Stimulated activated CD8-positive, alpha-beta memory T cell treated with anti-CD3 and anti-CD28 coated beads, Interleukin-4, amount 100 ng/mL, for 24 hours (primary cell): ENCODE measurements at regions not wholly inside any gene's neighbourhood (a gene's known extent, or its start where the extent isn't known, plus 50 kb on each side); places are given as distances from the start of the nearest gene placed in this dataset.

ENCODE experiments used
- DNase-seq: peaks from one replicate; pipeline ENCODE4 v3.0.0-alpha.2; 2020; ENCODE audit warnings: low read depth

DNA sequence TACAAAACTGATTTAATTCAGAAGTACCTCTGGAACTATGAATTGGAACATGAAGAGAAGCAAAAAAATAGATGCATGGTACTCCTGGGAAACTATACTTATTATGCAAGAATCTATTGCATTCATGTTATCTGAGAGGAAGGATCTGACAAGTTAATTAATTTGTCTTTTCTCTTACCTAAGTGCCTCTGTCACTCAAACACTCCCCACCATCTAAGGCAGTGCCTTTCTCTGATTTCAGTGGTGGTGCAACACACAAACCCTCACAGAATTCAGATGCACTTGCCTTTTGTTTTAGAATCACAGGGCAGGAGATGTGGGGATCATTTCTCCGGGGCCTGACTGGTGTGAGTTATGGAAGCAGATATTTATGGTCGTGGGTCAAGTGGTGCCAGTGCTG is 52.5 kb upstream of the C9orf72 start:
- DNase-seq, result no peak

DNA sequence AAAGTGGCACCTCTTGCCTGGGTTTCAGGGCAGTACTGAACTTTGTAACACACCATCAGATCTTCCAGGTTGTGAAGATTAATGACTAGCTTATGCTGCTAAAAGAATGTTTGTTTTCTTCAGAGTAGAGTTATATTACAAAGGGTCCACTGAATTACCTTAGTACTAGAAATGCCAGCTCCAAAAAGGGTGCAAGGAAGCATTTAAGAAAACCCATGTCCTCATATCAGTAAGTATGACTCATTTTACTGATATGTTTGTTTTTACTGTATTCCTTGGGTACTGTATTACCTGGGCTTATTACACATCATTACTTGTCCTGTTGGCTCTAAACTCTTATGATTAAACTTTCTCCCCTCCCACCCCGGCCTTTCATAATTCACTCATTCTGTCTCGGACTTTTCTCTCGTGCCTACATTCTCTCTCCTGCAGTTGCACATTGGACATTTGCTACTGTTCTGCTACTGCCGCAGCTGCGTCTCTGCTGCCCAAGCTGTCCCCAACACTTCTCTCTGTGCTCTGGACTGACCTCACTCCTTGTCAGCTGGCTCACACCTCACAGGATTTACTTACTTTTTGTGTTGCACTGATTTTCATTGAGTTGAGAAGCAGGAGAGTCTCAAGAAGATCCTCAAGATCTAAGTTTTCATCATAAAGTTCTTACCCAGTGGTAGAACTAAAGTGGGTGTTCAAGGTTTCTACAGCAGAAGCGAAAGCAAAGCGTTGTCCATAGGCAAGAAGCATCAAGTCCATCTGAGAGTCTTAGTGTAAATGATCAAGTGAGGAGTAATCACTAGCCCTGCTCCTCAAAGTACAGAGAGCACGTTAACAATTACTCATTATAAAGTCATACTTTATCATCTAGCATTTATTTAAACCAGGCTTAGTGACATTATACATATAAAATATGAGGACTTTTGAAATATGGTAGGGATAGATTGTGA is 53.2 kb upstream of the C9orf72 start:
- DNase-seq, result no peak

DNA sequence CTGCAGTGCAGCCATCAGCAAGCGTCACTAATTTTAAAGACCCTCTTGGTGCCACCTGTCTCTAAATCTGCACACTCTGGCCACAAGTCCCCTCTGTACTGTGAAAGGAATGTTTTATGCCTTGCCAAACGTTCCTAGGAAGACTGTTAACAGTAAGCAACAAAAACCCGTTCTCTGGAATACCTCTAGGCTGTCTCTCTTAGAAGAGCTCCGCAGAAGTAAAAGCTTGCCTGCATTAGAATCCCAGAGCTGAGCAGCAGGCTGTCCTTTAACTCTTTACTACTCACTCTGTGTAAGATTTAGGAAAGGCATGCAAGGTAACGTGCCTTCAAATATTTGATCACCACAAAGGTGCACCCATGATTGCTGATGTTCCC is 53.9 kb upstream of the C9orf72 start:
- DNase-seq, result no peak

DNA sequence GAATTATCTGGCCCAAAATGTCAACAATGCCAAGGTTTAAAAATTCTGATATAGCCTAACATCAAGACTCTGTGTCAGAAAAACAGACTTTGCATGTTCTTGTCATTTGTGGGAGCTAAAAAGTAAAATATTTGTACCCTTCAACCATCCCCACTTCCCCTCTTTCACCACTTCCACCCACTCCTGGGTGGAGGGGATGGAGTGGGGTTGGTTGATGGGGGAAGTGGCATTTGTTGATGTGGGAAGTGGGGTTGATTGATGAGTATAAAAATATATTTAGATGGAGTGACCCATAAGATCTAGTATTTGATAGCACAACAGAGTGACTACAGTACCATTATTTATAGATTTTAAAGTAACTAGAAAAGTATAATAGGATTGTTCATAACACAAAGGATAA is 55.0 kb upstream of the C9orf72 start:
- DNase-seq, result no peak

DNA sequence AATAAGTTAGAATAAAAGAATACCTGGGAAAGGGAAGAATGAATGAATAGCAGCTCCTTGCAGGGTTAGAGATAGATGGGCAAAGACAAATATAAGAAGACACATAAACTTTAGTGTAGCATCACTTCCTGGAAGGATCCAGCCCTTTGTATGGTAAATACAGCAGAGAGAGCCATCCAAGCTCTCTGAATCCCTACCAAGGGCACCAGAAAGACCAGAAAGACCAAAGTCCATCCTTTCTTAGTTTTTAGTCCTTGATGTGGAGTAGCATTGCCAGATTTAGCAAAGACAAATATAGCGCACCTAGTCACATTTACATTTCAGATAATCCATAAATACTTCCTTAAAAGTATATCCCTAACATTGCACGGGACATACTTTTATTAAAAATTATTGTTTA is 56.1 kb upstream of the C9orf72 start:
- DNase-seq, result no peak

DNA sequence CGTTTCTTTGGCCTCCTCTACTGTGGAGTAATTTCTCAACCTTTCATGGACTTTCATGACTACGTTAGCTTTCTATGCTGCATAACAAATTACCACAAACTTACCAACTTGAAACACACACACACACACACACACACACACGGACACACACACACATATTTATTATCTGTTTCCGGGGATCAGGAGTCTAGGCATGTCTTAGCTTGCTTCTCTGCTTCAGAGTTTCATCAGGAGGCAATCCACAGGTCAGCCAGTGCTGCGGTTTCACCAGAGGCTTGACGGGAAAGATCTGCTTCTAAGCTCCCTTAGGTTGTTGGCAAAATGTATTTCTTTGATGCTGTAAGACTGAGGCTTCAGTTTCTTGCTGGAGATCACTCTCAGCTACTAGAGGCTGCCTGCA is 59.0 kb upstream of the C9orf72 start:
- no peak for DNase-seq

DNA sequence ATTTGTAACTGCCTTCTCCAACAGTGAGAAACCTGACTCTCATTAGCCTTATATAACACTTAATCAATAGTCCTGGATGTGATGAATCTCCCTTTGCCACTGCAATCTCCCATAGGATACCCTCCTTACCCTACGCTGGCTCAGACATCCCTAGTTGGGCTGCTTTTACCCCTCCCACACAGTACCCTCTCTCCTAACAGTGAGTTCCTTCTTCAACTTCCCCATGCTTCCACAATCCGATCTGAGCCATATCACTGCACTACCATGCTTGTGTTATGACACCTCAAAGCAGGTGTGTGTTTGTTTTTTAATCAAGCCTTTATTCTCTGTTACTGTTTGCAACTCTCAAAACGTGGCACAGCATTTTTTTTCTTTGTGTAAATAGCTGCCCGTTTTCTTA is 60.5 kb upstream of the C9orf72 start:
- DNase-seq, result no peak

DNA sequence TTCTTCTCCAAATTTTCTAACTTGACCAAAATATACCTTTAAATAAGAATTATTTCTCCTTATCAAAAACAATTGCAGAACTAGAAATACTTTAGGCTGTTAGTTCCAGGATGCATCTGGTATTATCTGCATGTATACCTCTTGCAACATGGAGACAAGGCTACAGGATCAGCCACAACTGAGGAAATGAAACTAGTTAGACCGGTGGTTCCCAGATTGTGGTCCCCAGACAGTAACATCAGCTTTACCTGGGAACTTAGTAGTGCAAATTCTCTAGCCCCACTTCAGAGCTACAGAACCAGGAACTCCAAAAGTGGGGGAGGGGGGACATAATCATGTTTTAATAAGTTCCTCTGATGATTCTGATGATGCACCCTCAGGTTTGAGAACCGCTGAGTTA is 61.6 kb upstream of the C9orf72 start:
- DNase-seq, result no peak

DNA sequence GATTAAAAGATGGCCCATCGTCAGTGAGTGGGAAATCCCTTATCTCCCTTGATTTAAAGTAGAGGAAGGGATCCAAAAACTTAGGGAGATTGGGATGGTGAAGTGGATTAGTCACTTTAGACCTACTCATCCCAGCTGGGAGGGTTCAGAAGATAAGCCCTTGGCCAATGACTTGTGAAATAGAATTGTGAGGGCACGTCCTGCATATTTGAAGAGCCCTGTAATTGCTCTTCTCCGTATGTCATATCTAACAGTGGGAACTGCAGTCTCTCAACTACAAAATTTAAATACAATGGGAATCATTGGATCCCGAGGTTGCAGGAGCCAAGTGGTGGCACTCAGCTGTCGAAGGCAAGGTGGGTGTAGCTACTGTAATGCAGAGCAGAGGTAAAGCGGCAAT is 65.4 kb upstream of the C9orf72 start:
- no peak for DNase-seq

DNA sequence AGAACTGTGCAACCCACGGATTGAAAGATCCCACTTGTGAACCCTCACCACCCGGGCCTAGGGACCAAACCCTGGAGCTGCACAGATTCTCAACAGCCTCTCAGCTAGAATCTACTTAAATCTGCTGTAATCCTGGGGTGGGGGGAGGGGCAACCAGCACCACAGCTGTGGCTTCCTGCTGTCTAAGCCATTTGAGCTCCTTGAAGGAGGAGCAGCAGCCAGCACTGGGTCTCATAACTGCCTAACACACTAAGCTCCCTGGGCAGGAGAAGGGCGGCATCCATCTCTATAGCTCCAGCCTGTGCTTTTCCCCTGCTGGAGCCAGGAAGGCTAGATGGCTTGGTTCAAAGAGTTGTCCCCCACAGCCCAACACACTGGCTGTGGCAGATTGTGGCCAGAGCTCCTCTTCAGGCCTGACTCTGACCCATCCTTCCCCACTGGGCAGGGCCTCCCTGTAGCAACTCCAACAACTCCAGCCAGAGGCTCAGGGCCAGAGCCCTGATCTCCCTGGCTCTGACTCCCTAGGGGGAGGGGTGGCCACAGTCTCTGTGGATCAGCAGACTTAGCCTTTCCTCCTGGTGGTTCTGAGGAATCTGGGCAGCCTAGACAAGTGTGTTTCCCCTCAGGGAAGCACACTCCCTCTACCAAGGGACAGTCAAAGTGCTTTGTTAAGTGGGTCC is 72.0 kb upstream of the C9orf72 start:
- DNase-seq, result no peak

DNA sequence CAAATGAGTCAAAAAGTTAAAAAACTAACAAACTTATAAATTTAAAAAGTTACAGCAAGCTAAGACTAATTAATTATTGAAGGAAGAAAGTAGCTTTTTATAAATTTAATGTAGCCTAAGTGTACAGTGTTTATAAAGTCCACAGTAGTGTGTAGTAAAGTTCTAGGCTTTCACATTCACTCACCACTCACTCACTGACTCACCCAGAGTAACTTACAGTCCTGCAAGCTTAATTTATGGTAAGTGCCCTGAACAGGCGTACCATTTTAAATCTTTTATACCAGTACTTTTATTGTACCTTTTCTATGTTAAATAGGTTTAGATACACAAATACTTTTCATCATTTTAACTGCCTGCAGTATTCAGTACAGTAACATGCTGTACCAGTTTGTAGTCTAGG is 80.0 kb upstream of the C9orf72 start:
- no peak for DNase-seq

DNA sequence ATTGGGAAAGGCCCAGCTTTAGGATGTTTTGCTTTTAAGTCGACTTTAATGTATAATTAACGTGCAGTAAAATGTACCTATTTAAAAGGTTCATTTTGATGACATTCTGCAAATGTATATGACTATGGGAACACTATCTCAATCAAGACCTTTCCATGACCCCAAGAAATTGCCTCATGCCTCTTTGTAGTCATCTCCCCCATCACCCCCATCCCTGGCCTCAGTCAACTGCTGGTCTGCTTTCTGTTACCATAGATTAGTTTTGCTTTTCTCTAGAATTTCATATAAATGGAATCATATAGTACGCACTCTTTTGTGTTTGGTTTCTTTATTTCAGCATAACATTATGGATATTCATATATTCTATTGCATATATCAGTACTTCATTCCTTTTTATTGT is 80.7 kb upstream of the C9orf72 start:
- no peak for DNase-seq

DNA sequence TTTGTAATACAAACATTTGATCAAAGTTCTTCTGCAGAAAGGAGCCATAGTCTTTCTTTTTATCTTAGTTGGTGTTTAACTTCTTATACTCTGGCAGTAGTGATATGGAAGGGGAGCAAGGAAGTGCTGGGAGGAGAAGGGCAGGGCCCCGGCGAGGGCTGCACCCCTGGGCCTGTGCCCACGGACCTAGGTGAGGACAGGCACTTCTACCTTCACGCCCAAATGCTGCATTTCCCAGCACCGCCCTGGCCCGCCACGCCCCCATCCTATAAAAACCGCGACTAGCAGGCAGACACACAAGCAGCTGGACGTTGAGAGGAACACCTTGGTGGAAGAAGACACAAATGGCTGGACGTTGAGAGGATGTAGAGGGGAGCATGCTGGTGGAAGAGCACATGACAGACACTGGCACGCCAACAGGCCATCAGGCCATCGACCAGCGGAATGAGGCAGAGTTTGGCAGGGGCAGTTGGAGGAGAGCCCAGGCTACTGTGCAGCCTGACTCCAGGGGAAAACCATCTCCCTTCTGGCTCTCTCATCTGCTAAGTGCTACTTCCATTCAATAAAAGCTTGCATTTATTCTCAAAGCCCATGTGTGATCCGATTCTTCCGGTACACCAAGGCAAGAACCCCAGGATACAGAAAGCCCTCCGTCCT is 81.5 kb upstream of the C9orf72 start:
- no peak for DNase-seq

DNA sequence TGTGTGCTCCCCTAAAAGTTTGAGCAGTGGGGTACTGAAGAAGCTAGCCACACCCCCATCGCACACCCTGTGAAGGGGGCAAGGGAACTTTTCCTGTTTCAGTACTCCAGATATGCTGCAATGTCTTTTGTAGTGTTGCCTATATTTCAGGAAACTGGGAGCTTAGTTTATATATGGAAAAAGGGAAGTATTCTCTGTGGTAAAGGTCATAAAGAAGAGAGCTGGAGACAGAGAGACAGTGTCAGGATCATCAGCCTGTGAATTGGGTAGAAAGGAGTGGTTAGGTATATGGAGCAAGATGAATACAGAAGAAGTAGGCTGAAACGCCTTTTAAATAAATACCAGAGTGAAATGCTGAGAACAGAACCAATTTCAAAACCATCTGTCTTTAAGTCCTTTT is 82.2 kb upstream of the C9orf72 start:
- DNase-seq, result no peak

DNA sequence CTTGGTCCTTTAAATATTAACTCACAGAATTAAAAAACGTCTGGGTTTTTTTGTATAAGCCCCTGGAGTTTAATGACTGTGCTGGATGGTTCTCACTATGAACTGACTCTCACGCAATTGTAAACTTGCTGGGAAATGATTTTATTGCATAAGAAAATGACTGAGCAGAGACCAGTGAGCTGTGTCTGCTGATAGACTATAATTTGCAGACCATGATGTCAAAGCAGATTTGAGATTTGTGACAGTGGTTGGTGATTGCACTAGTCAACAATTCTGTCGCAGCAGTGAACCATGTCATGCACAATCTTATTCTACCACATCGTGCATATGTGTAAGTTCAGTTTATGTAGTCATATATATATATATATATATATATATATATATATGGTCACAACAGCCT is 85.7 kb upstream of the C9orf72 start:
- DNase-seq, result no peak

DNA sequence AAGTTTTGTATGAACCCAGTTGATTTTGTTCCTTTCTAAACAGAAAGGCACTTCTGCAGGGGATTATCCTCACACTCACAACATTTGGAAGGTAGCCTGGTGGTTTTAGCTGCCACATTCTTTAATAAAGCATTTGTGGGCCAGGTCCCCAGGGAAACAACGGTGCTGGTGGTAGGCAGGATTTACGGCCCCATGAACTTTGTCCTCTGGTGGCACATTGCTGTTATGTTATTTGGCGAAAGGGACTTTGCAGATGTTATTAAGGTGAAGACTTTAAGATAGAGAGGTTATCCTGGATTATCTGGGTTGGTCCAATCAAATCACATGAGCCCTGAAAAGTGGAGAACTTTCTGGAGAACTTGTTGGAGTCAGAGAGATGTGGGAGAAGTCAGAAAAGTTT is 86.3 kb upstream of the C9orf72 start:
- DNase-seq, result no peak

DNA sequence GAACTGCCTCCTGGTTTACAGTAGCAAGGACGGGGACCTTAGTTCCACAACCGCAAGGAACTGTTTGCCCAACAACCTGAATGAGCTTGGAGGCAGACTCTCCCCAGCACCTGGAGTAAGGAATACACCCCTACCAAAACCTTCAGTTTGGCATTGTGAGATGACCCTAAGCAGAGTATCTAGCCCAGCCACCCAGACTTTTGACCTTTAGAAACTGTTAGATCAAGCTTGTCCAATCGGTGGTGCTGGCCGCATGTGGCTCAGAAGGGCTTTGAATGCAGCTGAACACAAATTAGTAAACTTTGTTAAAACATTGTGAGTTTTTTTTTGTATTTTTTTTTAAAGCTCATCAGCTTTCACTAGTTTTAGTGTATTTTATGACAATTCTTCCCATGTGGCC is 86.9 kb upstream of the C9orf72 start:
- DNase-seq, result no peak

DNA sequence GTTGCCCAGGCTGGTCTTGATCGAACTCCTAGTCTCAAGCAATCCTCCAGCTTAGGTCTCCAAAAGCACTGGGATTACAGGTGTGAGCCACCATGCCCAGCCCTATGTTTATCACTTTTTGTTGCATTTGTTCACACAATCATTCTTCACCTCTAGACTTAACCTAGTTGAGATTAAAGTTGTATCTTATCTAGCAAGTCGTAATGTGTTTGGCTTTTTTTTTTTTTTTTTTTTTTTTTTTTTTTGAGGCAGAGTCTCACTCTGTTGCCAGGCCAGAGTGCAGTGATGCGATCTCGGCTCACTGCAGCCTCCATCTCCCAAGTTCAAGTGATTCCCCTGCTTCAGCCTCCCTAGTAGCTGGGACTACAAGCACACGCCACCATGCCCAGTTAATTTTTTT is 90.2 kb upstream of the C9orf72 start:
- no peak for DNase-seq

DNA sequence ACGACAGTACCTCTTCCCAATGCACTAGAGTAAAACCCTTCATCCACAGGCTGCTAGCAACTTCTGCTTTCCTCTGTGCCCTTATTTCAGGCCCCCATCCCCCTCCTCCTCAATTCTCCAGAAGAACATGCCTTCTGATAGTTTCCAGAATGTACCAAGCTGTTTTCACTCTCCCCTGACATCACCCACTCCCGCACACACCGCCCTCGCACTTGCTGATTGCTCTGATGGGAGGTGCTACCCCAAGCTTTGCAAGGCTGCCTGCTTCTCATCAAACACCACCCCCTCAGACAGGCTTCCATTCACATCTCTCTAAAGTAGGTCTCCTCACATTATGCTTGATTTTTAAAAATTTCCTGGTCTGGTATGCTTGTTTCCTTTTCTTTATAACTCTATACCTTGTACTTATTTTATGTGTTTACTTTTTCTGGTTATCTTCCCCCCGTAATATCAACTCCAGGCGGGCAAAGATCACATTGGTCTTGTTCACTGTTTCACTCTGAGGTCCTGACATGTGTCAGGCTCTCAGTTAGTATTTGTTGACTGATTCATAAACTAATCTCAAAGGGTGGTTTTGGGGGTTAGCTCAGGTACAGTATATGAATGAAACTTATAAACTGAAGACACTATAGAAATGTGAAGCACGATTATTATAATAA is 91.0 kb upstream of the C9orf72 start:
- no peak for DNase-seq

DNA sequence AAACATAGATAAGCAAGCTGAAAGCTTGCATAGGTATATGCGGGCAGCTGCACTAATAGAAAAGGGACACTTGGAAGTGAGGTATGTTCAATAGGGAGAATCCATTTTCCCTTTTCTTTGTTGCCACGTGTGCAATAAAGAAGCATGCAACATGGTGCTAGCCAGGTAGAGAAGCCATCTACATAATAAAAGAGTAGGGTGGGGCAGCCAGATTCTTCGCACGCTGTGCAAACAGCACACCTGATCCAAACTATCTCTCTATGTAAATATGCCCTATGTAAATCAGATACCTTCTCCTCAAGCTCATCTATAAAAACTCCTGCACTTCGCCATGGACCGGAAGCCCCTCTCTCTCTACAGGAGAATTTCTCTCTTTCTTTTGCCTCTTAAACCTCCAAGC is 91.9 kb upstream of the C9orf72 start:
- DNase-seq, result no peak

DNA sequence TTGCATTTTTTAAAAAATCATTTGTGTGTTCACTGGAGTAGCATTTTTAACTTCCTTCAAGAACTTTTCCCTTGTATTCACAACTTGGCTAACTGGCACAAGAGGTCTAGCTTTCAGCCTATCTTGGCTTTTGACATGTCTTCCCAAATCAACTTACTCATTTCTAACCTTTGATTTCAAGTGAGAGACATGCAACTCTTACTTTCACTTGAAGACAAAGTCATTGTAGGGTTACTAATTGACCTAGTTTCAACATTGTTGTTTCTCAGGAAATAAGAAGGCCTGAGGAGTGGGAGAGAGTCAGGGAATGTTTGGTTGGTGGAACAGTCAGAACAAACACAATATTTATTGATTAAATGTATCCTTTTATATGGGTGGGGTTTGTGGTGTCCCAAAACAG is 95.0 kb upstream of the C9orf72 start:
- no peak for DNase-seq

DNA sequence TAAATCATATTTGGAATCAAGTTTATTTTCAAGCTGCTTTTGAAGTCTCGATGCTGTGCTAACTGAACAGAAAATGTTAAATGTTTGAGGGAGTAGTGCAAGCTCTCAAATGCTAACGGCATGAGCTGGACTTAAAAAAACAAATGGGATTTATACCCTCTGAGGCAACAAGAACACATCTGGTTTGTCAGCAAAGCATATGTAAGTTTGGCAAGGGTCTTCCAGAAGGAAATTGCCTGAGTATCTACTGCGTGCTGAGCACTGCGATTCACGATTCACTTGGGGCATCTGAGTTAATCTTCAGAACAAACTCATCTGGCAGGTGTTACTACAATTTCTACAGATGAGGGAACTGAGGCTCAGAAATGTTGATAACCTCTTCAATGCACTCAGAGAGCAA is 98.4 kb upstream of the C9orf72 start:
- DNase-seq, result no peak

DNA sequence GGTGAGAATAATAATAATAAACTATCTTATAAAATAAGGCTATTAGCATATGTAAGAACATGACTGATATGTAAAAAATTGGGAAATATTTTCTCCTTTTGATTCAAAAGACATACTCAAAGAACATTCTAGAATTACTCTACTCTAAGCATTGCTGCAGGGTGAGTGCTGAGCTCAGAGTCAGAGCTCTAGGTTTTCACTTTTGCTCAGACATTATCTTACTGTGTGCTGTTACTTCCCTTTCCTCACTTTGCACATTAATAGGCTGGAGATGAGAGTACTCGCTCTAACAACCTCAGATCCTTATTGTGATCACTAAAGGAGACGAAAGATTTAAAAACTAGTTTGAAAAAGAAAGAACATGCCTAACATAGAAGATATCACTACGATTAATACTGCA is 99.4 kb upstream of the C9orf72 start:
- DNase-seq, result no peak
